Sigmoid colon (tissue), 6 donors: ENCODE measurements at regions not wholly inside any gene's neighbourhood (a gene's known extent, or its start where the extent isn't known, plus 50 kb on each side); places are given as distances from the start of the nearest gene placed in this dataset.

Source experiments
- DNase-seq: peaks from one replicate; pipeline ENCODE4 v3.0.0-alpha.2; 2019
- H3K27ac ChIP-seq, 4 donors: fragments of 200-600 bp; sonication (generic); one replicate each; pipeline ENCODE4 v1.5.1; 2016 to 2019; ENCODE audit warnings: mild to moderate bottlenecking in 1 of 4
- H3K27me3 ChIP-seq, 3 donors: fragments of 200-600 bp; sonication (generic); one replicate each; pipeline ENCODE4 v1.5.1; 2019; ENCODE audit warnings: mild to moderate bottlenecking in 1 of 3
- H3K36me3 ChIP-seq, 4 donors: fragments of 200-600 bp; sonication (generic); one replicate each; pipeline ENCODE4 v1.5.1; 2016 to 2019
- H3K4me1 ChIP-seq, 4 donors: fragments of 200-600 bp; sonication (generic); one replicate each; pipeline ENCODE4 v1.5.1; 2017 to 2019
- H3K4me3 ChIP-seq, 4 donors: fragments of 200-600 bp; sonication (generic); one replicate each; pipeline ENCODE4 v1.5.1; 2017 to 2019; ENCODE audit warnings: mild to moderate bottlenecking in 2 of 4, moderate library complexity in 1 of 4
- H3K9me3 ChIP-seq, 4 donors: fragments of 200-600 bp in 3 of 4; sonication (generic) in 3 of 4; one replicate each; pipeline versions ENCODE4 v1.5.1 to v1.6.1; 2013 to 2019
- EP300 ChIP-seq, 4 donors: sonication (generic); formaldehyde crosslinking; IDR thresholded peaks; one replicate each; pipeline ENCODE4 v1.6.1; 2017; ENCODE audit warnings: antibody characterized with exemption in 4 of 4
- POLR2A ChIP-seq, 2 donors: fragments of 450-650 bp; IDR thresholded peaks; one replicate each; pipeline ENCODE4 v1.6.1; 2016; ENCODE audit warnings: antibody characterized with exemption in 2 of 2, mild to moderate bottlenecking in 2 of 2, moderate library complexity in 2 of 2
- POLR2AphosphoS5 ChIP-seq, 4 donors: sonication (generic); formaldehyde crosslinking; IDR thresholded peaks; one replicate each; pipeline ENCODE4 v1.6.1; 2017; ENCODE audit warnings: antibody characterized with exemption in 4 of 4
- WGBS, 2 donors: extraction: QIAGEN DNeasy Blood & Tissue Kit; methylation state at CpG; one replicate each; pipeline ENCODE4 v1.1.7; 2013; 5-methylcytosine and 5-hydroxymethylcytosine counted together
- intact Hi-C: fragments of 100-400 bp; cut with DNase I; formaldehyde crosslinking; loops from one replicate; pipeline ENCODE4 v1.15.1; 2023
- TF ChIP-seq, protein P1 (sequence below), 4 experiments: fragments of 450-650 bp in 3 of 4; fragments of 200-600 bp in 1 of 4; IDR thresholded peaks; one replicate each; pipeline ENCODE4 v1.5.1; 2016 to 2019; ENCODE audit warnings: antibody characterized with exemption in 4 of 4, mild to moderate bottlenecking in 3 of 4, moderate library complexity in 2 of 4
- donor health status: healthy with polysubstance abuse.
- donor health status: healthy.

DNA sequence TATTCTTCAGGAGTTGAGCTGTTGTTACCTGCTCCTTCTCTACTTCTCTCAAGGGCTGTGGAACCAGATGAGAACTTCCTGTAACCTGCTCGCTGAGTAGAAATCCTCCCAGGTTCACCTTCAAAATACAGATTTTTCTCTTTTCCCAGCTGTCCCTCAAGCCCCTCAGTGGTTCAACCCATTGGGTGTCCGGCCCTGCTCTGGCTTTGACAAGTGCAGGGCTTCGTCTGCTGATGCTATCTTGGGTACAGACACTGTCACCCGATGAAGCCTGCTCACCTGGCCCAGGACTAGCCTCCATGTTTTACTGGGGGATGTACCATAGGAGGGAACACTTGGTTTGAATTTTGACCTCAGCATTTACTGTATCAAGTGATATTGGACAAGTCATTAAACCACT is 490.4 kb downstream of the IRX1 start:
- Histone ChIP-seq H3K27me3 (no peaks in the 10 kb centered on the region), H3K27ac (no peak overlapping the region), H3K36me3 (no peaks in the 10 kb centered on the region), H3K4me1 (no peaks in the 10 kb centered on the region), H3K4me3 (no peak overlapping the region), H3K9me3 (peaks cover 0 to 8% (median 0%) of the 10 kb centered on the region in 4 donors)
- no peak for DNase-seq
- WGBS, 2 donors: 82 to 86% methylated on average over 4 of the region's 4 CpGs
- TF ChIP-seq, protein P1, sequence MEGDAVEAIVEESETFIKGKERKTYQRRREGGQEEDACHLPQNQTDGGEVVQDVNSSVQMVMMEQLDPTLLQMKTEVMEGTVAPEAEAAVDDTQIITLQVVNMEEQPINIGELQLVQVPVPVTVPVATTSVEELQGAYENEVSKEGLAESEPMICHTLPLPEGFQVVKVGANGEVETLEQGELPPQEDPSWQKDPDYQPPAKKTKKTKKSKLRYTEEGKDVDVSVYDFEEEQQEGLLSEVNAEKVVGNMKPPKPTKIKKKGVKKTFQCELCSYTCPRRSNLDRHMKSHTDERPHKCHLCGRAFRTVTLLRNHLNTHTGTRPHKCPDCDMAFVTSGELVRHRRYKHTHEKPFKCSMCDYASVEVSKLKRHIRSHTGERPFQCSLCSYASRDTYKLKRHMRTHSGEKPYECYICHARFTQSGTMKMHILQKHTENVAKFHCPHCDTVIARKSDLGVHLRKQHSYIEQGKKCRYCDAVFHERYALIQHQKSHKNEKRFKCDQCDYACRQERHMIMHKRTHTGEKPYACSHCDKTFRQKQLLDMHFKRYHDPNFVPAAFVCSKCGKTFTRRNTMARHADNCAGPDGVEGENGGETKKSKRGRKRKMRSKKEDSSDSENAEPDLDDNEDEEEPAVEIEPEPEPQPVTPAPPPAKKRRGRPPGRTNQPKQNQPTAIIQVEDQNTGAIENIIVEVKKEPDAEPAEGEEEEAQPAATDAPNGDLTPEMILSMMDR (IDR thresholded peaks at IDR 0.05): no peak
- no peak for TF ChIP-seq EP300 (IDR thresholded peaks at IDR 0.05)
- no peak for TF ChIP-seq POLR2A (IDR thresholded peaks at IDR 0.05)
- TF ChIP-seq POLR2AphosphoS5 (IDR thresholded peaks at IDR 0.05): no peak
- intact Hi-C loops: no loop called here

DNA sequence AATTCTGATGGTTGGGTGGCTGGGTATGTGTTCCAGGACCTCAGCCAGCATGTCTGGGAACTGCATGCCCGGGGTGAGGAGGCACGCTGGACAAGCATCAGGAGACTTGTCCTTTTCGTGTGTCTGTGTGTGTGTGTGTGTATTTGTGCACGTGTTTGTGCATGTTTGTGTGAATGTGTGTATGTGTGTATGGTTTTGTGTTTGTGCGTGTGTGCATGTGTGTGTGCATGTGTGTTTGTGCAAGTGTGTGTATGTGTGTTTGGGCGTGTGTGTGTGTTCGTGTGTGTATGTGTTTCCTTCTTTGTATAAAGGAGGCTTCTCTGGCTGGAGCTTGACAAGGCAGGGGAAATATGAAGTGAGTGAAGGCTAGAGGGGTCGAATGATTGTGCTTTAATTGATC is 491.5 kb downstream of the IRX1 start:
- no peak overlapping the region for H3K4me3 ChIP-seq
- WGBS, 2 donors: 78 to 87% methylated on average over 8 of the region's 8 CpGs
- no peak overlapping the region for H3K27ac ChIP-seq
- no peak for DNase-seq
- intact Hi-C loops: no loop called here
- no peaks in the 10 kb centered on the region for H3K4me1 ChIP-seq
- H3K27me3 ChIP-seq: no peaks in the 10 kb centered on the region
- TF ChIP-seq POLR2AphosphoS5 (IDR thresholded peaks at IDR 0.05): no peak
- TF ChIP-seq POLR2A (IDR thresholded peaks at IDR 0.05): no peak
- TF ChIP-seq, protein P1 (IDR thresholded peaks at IDR 0.05): no peak
- no peak for TF ChIP-seq EP300 (IDR thresholded peaks at IDR 0.05)
- peaks cover 0 to 8% (median 0%) of the 10 kb centered on the region in 4 donors for H3K9me3 ChIP-seq
- no peaks in the 10 kb centered on the region for H3K36me3 ChIP-seq

DNA sequence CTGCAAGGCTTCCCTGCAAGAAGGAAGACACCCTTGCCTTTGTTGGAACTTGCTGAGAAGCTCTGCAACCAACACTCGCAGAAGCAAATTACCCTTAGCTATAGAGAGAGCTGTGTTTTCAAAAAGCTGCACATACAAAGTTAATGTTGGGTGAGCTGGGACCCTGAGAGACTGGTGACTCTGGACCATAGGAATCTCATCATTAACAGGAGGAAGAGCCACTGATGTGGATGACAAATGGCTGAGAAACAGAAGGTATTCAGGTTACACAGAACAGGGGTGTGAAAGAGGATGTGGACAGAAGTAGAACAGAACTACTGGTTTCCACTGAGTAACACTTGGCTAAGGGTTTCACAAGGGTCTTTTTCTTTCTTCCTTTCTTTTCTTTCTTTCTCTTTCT is 493.5 kb downstream of the IRX1 start:
- no peaks in the 10 kb centered on the region for H3K27me3 ChIP-seq
- H3K27ac ChIP-seq: no peak overlapping the region
- peaks cover 0 to 8% (median 0%) of the 10 kb centered on the region in 4 donors for H3K9me3 ChIP-seq
- WGBS, 2 donors: 94 to 95% methylated on average over 1 of the region's 1 CpG
- TF ChIP-seq POLR2AphosphoS5 (IDR thresholded peaks at IDR 0.05) (no peak), POLR2A (IDR thresholded peaks at IDR 0.05) (no peak), EP300 (IDR thresholded peaks at IDR 0.05) (no peak)
- TF ChIP-seq, protein P1 (IDR thresholded peaks at IDR 0.05): no peak
- no peaks in the 10 kb centered on the region for H3K36me3 ChIP-seq
- no peak overlapping the region for H3K4me3 ChIP-seq
- no peak for DNase-seq
- no peaks in the 10 kb centered on the region for H3K4me1 ChIP-seq
- intact Hi-C loops: no loop called here

DNA sequence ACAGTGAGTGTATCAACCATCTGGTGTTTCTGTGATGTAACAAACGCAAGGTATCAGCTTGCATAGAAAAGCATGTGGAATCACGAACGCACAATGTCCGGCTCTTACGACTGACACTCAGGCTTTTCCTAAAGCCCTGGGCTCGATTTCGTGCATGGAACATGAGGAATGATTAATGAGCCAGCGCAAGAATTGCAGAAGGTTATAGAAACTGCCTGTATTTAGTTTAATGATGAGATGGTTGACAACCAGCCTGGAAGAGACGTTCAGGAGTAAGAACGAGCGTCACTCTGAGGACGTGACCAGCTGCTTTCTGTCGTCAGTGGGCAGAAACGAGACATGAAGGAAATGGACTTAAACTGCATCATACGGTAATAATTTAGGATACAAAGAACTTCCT is 497.6 kb downstream of the IRX1 start:
- TF ChIP-seq, protein P1 (IDR thresholded peaks at IDR 0.05): no peak
- no peak for TF ChIP-seq EP300 (IDR thresholded peaks at IDR 0.05)
- Histone ChIP-seq H3K4me1 (no peaks in the 10 kb centered on the region), H3K4me3 (no peak overlapping the region), H3K36me3 (no peaks in the 10 kb centered on the region), H3K9me3 (peaks cover 0 to 3% (median 0%) of the 10 kb centered on the region in 4 donors), H3K27me3 (no peaks in the 10 kb centered on the region), H3K27ac (no peak overlapping the region)
- intact Hi-C loops: no loop called here
- WGBS, 2 donors: 85 to 90% methylated on average over 15 of the region's 15 CpGs
- no peak for DNase-seq

DNA sequence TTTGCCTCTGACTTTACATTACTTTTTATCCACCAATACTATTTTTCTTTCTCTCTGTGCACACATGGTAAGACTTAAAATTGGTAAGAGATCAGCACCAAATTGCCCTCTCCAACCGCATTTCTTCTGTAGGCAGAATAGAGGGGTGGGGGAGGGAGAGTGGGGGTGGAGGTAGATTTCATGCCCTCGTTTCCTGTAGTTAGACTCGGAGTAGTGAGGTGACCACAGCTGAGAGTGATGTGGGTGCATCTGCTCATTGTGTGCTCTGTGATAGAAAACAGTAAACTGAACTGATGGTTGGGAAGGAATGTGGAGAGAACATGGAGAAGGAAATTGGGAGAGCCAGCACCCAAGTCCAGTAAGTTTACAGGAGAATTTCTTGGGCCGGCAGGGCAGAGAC is 498.3 kb downstream of the IRX1 start:
- H3K4me1 ChIP-seq: no peaks in the 10 kb centered on the region
- H3K27ac ChIP-seq: no peak overlapping the region
- H3K9me3 ChIP-seq: no peaks in the 10 kb centered on the region
- TF ChIP-seq POLR2A (IDR thresholded peaks at IDR 0.05) (no peak), EP300 (IDR thresholded peaks at IDR 0.05) (no peak), POLR2AphosphoS5 (IDR thresholded peaks at IDR 0.05) (no peak)
- TF ChIP-seq, protein P1 (IDR thresholded peaks at IDR 0.05): no peak
- 68 to 69% methylated on average over 4 of the region's 4 CpGs for WGBS, 2 donors
- no peak overlapping the region for H3K4me3 ChIP-seq
- intact Hi-C loops: no loop called here
- no peak for DNase-seq
- H3K36me3 ChIP-seq: no peaks in the 10 kb centered on the region
- no peaks in the 10 kb centered on the region for H3K27me3 ChIP-seq
